ENCODE measurements at regions not wholly inside any gene's neighbourhood (a gene's known extent, or its start where the extent isn't known, plus 50 kb on each side); places are given as distances from the start of the nearest gene placed in this dataset.

DNA sequence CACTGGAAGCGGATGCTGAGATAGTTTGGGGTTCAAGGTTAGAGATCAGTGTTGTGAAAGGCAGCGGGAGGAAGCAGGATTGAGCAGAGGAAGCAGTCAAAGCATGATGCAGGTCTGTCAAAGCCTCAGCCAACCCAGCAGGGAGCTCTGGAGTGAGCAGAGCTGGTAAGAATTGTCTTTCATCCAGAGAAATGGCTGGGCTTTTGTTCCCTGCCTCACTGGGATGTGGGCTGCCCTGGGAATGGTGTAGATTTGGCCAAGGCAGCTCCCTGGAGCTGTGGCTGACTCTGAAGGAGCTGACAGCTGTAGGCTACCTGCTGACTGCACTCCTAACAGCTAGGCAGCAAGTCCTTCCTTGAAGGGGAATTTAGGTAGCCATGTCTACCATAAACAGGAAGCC is 61.9 kb upstream of the STXBP5L start:
- TF ChIP-seq, protein P1, sequence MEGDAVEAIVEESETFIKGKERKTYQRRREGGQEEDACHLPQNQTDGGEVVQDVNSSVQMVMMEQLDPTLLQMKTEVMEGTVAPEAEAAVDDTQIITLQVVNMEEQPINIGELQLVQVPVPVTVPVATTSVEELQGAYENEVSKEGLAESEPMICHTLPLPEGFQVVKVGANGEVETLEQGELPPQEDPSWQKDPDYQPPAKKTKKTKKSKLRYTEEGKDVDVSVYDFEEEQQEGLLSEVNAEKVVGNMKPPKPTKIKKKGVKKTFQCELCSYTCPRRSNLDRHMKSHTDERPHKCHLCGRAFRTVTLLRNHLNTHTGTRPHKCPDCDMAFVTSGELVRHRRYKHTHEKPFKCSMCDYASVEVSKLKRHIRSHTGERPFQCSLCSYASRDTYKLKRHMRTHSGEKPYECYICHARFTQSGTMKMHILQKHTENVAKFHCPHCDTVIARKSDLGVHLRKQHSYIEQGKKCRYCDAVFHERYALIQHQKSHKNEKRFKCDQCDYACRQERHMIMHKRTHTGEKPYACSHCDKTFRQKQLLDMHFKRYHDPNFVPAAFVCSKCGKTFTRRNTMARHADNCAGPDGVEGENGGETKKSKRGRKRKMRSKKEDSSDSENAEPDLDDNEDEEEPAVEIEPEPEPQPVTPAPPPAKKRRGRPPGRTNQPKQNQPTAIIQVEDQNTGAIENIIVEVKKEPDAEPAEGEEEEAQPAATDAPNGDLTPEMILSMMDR (IDR thresholded peaks at IDR 0.05) = no peak
- no peak for TF ChIP-seq POLR2A (IDR thresholded peaks at IDR 0.05)

All from vagina (tissue), 2 donors.